ENCODE measurements at regions not wholly inside any gene's neighbourhood (a gene's known extent, or its start where the extent isn't known, plus 50 kb on each side); places are given as distances from the start of the nearest gene placed in this dataset.

GRCh38 chr10:65213170-65213569 is 1692.0 kb downstream of the REEP3 start:
- peaks cover 14% of the 10 kb centered on the region for H3K9me3 Mint-ChIP-seq
- no peaks in the 10 kb centered on the region for H3K27me3 Mint-ChIP-seq (ENCODE audit: low read depth, poor library complexity)
- no peaks in the 10 kb centered on the region for H3K36me3 Mint-ChIP-seq (ENCODE audit: low read depth)
- no peak for DNase-seq
- H3K4me1 Mint-ChIP-seq = no peaks in the 10 kb centered on the region
- no peak overlapping the region for H3K4me3 Mint-ChIP-seq
- TF ChIP-seq CTCF (IDR thresholded peaks at IDR 0.05) = no peak
- peak overlapping the region; percentile 80 for H3K27ac Mint-ChIP-seq

GRCh38 chr10:65219444-65219843 is 1698.2 kb downstream of the REEP3 start:
- H3K27ac Mint-ChIP-seq = no peak overlapping the region
- H3K36me3 Mint-ChIP-seq (ENCODE audit: low read depth) = no peaks in the 10 kb centered on the region
- no peaks in the 10 kb centered on the region for H3K27me3 Mint-ChIP-seq (ENCODE audit: low read depth, poor library complexity)
- no peak for DNase-seq
- no peaks in the 10 kb centered on the region for H3K4me1 Mint-ChIP-seq
- TF ChIP-seq CTCF (IDR thresholded peaks at IDR 0.05) = no peak
- H3K9me3 Mint-ChIP-seq = peaks cover 4% of the 10 kb centered on the region
- H3K4me3 Mint-ChIP-seq = no peak overlapping the region

DNA sequence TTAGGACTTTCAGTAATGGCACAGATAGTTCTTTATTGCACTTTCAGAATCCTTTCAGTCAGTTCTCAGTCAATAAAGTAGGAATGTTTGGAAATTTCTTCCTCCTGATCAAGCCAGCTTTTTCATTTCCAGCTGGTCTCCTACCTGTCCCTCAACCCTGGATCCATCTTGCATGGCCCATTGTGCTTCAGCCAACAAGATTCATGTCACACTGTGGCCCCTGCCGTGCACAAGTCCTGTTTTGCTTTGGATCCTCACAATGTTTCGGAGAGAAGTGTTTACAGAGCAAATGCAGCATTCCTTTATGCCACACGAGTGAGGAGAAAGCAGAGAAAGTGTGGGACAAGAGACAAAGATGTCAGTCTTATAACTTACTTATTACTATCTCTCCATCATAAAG is 1694.7 kb upstream of the LRRTM3 start:
- no peak for DNase-seq
- no peaks in the 10 kb centered on the region for H3K36me3 Mint-ChIP-seq (ENCODE audit: low read depth)

DNA sequence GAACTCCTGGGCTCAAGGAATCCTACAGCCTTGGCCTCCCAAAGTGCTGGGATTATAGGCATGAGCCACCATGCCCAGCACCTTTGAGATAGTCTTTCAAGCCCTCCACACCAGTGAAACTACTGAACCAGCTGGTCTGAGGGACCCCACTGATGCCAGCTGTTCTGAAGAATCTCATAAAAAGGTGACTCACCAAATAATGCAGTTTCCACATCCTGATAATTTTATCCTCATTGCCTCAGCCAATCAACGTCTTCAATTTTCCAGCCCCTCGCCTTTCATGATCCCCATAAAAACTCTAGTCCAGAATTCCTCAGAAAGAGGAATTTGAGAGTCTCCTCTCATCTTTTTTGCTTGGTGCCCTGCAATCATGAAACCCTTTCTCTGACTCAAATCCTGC is 1691.6 kb upstream of the LRRTM3 start:
- no peak overlapping the region for H3K4me3 Mint-ChIP-seq
- DNase-seq = no peak
- H3K27ac Mint-ChIP-seq = no peak overlapping the region
- no peaks in the 10 kb centered on the region for H3K9me3 Mint-ChIP-seq
- H3K4me1 Mint-ChIP-seq = no peaks in the 10 kb centered on the region
- no peaks in the 10 kb centered on the region for H3K36me3 Mint-ChIP-seq (ENCODE audit: low read depth)
- no peak for TF ChIP-seq CTCF (IDR thresholded peaks at IDR 0.05)
- H3K27me3 Mint-ChIP-seq (ENCODE audit: low read depth, poor library complexity) = peaks cover 5% of the 10 kb centered on the region

More for the DNA sequence above, 1694.7 kb upstream of the LRRTM3 start:
- H3K4me3 Mint-ChIP-seq = no peak overlapping the region
- no peaks in the 10 kb centered on the region for H3K4me1 Mint-ChIP-seq
- peaks cover 2% of the 10 kb centered on the region for H3K27me3 Mint-ChIP-seq (ENCODE audit: low read depth, poor library complexity)
- TF ChIP-seq CTCF (IDR thresholded peaks at IDR 0.05) = no peak
- peaks cover 5% of the 10 kb centered on the region for H3K9me3 Mint-ChIP-seq
- no peak overlapping the region for H3K27ac Mint-ChIP-seq

GRCh38 chr10:65235266-65235665 is 1690.6 kb upstream of the LRRTM3 start:
- Mint-ChIP-seq H3K36me3 (ENCODE audit: low read depth) (no peaks in the 10 kb centered on the region), H3K4me1 (no peaks in the 10 kb centered on the region), H3K4me3 (no peak overlapping the region), H3K9me3 (no peaks in the 10 kb centered on the region), H3K27me3 (ENCODE audit: low read depth, poor library complexity) (peaks cover 5% of the 10 kb centered on the region), H3K27ac (no peak overlapping the region)
- DNase-seq = no peak
- TF ChIP-seq CTCF (IDR thresholded peaks at IDR 0.05) = no peak

DNA sequence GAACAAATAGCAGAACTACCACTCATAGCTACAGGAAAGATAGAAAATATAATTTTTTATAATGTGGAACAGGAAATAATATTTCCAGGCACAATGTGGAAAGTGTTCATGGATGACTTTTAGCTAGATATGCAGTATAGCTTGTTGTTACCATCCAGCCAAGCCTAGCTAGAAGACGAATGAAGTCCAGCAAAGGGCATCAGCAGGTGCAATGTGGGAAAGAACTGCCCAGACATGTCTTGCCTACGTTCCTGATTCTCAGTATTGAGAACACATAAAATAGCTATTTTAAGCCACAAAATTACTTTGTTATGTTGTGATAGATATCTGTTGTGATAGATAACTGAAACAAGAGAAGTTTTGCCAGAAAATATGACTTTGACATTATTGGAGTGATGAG is 1690.0 kb upstream of the LRRTM3 start:
- H3K4me3 Mint-ChIP-seq = no peak overlapping the region
- no peaks in the 10 kb centered on the region for H3K9me3 Mint-ChIP-seq
- no peak overlapping the region for H3K27ac Mint-ChIP-seq
- H3K27me3 Mint-ChIP-seq (ENCODE audit: low read depth, poor library complexity) = peaks cover 5% of the 10 kb centered on the region
- no peaks in the 10 kb centered on the region for H3K4me1 Mint-ChIP-seq
- TF ChIP-seq CTCF (IDR thresholded peaks at IDR 0.05) = no peak
- no peak for DNase-seq
- H3K36me3 Mint-ChIP-seq (ENCODE audit: low read depth) = no peaks in the 10 kb centered on the region
